ENCODE measurements at regions not wholly inside any gene's neighbourhood (a gene's known extent, or its start where the extent isn't known, plus 50 kb on each side); places are given as distances from the start of the nearest gene placed in this dataset.

- Histone ChIP-seq H3K27me3 (replicated peaks in 1 of 4; ENCODE audit: control extremely low read depth in 1 of 4, control insufficient read depth in 3 of 4, insufficient read depth in 4 of 4, low read length in 3 of 4) (no peaks in the 10 kb centered on the region), H3K27ac (ENCODE audit: low read length in 2 of 2) (no peak overlapping the region), H3K4me1 (ENCODE audit: control insufficient read depth in 2 of 2, insufficient read depth in 2 of 2, low read length in 2 of 2) (no peaks in the 10 kb centered on the region), H3K4me3 (ENCODE audit: control extremely low read depth in 1 of 5, extremely low read depth in 1 of 5, insufficient read depth in 1 of 5, low read depth in 2 of 5, low read length in 4 of 5) (no peak overlapping the region), H3K9me3 (ENCODE audit: control extremely low read depth in 1 of 3, control insufficient read depth in 2 of 3, insufficient read depth in 1 of 3, low read length in 2 of 3) (no peaks in the 10 kb centered on the region), H3K4me2 (replicated peaks; ENCODE audit: low read depth, low read length, poor library complexity, severe bottlenecking) (no peak overlapping the region), H3K79me2 (ENCODE audit: control insufficient read depth, insufficient read depth, low read length) (no peaks in the 10 kb centered on the region), H3K9ac (ENCODE audit: low read length) (no peak overlapping the region), H4K20me1 (ENCODE audit: control insufficient read depth, insufficient read depth, low read length, poor library complexity, severe bottlenecking) (no peaks in the 10 kb centered on the region), H2AFZ (ENCODE audit: insufficient read depth, low read depth, low read length, poor library complexity, severe bottlenecking) (no peak overlapping the region), H3K36me3 (replicated peaks in 1 of 2; ENCODE audit: control extremely low read depth in 1 of 2, control insufficient read depth in 1 of 2, extremely low read depth in 1 of 2, insufficient read depth in 2 of 2, low read length in 1 of 2) (no peaks in the 10 kb centered on the region)
- H3K9me3 Mint-ChIP-seq (ENCODE audit: insufficient read depth): peaks cover 2% of the 10 kb centered on the region
- WGBS (ENCODE audit: insufficient coverage): no CpG with 5 or more reads among the region's 1 CpG
- no peaks in the 10 kb centered on the region for H3K4me1 Mint-ChIP-seq
- intact Hi-C loops (cut with micrococcal nuclease): no loop called here
- no peaks in the 10 kb centered on the region for H3K27me3 Mint-ChIP-seq
- ChIA-PET CTCF (no interaction called here), POLR2A (no interaction called here)
- H3K4me3 Mint-ChIP-seq: no peak overlapping the region
- DNase-seq: no peak
- no peak for TF ChIP-seq CTCF (IDR thresholded peaks at IDR 0.05)
- no peak for TF ChIP-seq EZH2 (IDR thresholded peaks at IDR 0.05; ENCODE audit: borderline replicate concordance, insufficient read depth, low read depth, low read length, poor library complexity, severe bottlenecking)
- no peak overlapping the region for H3K27ac Mint-ChIP-seq
- no peak for ATAC-seq (ENCODE audit: low read depth)
These were observed 2258.8 kb upstream of the WWC1 start for GRCh38 chr5:166032601-166033000.

GRCh38 chr5:166045961-166046360, 2245.5 kb upstream of the WWC1 start:
- TF ChIP-seq EZH2 (IDR thresholded peaks at IDR 0.05; ENCODE audit: borderline replicate concordance, insufficient read depth, low read depth, low read length, poor library complexity, severe bottlenecking) (no peak), CTCF (IDR thresholded peaks at IDR 0.05) (no peak)
- H3K27me3 ChIP-seq (replicated peaks in 1 of 4; ENCODE audit: control extremely low read depth in 1 of 4, control insufficient read depth in 3 of 4, insufficient read depth in 4 of 4, low read length in 3 of 4): no peaks in the 10 kb centered on the region
- H3K4me1 ChIP-seq (ENCODE audit: control insufficient read depth in 2 of 2, insufficient read depth in 2 of 2, low read length in 2 of 2): no peaks in the 10 kb centered on the region
- Mint-ChIP-seq H3K27me3 (no peaks in the 10 kb centered on the region), H3K9me3 (ENCODE audit: insufficient read depth) (peaks cover 7% of the 10 kb centered on the region), H3K27ac (no peak overlapping the region), H3K4me1 (no peaks in the 10 kb centered on the region), H3K4me3 (no peak overlapping the region)
- no peak for ATAC-seq (ENCODE audit: low read depth)
- intact Hi-C loops (cut with micrococcal nuclease): no loop called here
- no peaks in the 10 kb centered on the region for H4K20me1 ChIP-seq (ENCODE audit: control insufficient read depth, insufficient read depth, low read length, poor library complexity, severe bottlenecking)
- no peaks in the 10 kb centered on the region for H3K9me3 ChIP-seq (ENCODE audit: control extremely low read depth in 1 of 3, control insufficient read depth in 2 of 3, insufficient read depth in 1 of 3, low read length in 2 of 3)
- H2AFZ ChIP-seq (ENCODE audit: insufficient read depth, low read depth, low read length, poor library complexity, severe bottlenecking): no peak overlapping the region
- no peak overlapping the region for H3K4me3 ChIP-seq (ENCODE audit: control extremely low read depth in 1 of 5, extremely low read depth in 1 of 5, insufficient read depth in 1 of 5, low read depth in 2 of 5, low read length in 4 of 5)
- H3K9ac ChIP-seq (ENCODE audit: low read length): no peak overlapping the region
- H3K79me2 ChIP-seq (ENCODE audit: control insufficient read depth, insufficient read depth, low read length): no peaks in the 10 kb centered on the region
- no peaks in the 10 kb centered on the region for H3K36me3 ChIP-seq (replicated peaks in 1 of 2; ENCODE audit: control extremely low read depth in 1 of 2, control insufficient read depth in 1 of 2, extremely low read depth in 1 of 2, insufficient read depth in 2 of 2, low read length in 1 of 2)
- no CpG with 5 or more reads among the region's 2 CpGs for WGBS (ENCODE audit: insufficient coverage)
- H3K4me2 ChIP-seq (replicated peaks; ENCODE audit: low read depth, low read length, poor library complexity, severe bottlenecking): no peak overlapping the region
- ChIA-PET POLR2A (no interaction called here), CTCF (no interaction called here)
- DNase-seq: no peak
- no peak overlapping the region for H3K27ac ChIP-seq (ENCODE audit: low read length in 2 of 2)
